Activated B cell treated with CpG ODN at 0.5 μM for 24 hours (primary cell): ENCODE measurements at regions not wholly inside any gene's neighbourhood (a gene's known extent, or its start where the extent isn't known, plus 50 kb on each side); places are given as distances from the start of the nearest gene placed in this dataset.

Experiments used
- ATAC-seq: fragments of 200-7000 bp; cut with Tn5 transposase; one replicate; pipeline ENCODE4 v1.10.0; 2021; ENCODE audit warnings: low read depth, mild to moderate bottlenecking, moderate library complexity
- CTCF ChIA-PET: fragments of 350-600 bp; sonication (Branson Sonifier 250); formaldehyde crosslinking; loops from one replicate; lab custom pipeline; 2021; ENCODE audit warnings: antibody characterized with exemption; lab: Charles Lee
- POLR2A ChIA-PET: fragments of 350-600 bp; sonication (Branson Sonifier 250); formaldehyde crosslinking; loops from one replicate; lab custom pipeline; 2021; ENCODE audit warnings: antibody characterized with exemption; lab: Charles Lee
- DNase-seq: peaks from one replicate; pipeline ENCODE4 v3.0.0; 2022
- H3K27ac Mint-ChIP-seq: one replicate; pipeline ENCODE4 v1.8.0; 2020; ENCODE audit warnings: mixed read lengths
- H3K27me3 Mint-ChIP-seq: one replicate; pipeline ENCODE4 v1.8.0; 2021; ENCODE audit warnings: mixed read lengths
- H3K36me3 Mint-ChIP-seq: one replicate; pipeline ENCODE4 v1.8.0; 2021; ENCODE audit warnings: low read depth, mixed read lengths
- H3K4me1 Mint-ChIP-seq: one replicate; pipeline ENCODE4 v1.8.0; 2021; ENCODE audit warnings: mixed read lengths
- H3K4me3 Mint-ChIP-seq: one replicate; pipeline ENCODE4 v1.8.0; 2020; ENCODE audit warnings: mild to moderate bottlenecking, mixed read lengths
- H3K9me3 Mint-ChIP-seq: one replicate; pipeline ENCODE4 v1.8.0; 2020; ENCODE audit warnings: mixed read lengths
- CTCF ChIP-seq: fragments of 200-600 bp; IDR thresholded peaks from one replicate; pipeline ENCODE4 v1.8.0; 2022; ENCODE audit warnings: antibody characterized with exemption, mild to moderate bottlenecking
- intact Hi-C: fragments of 100-400 bp; cut with micrococcal nuclease; formaldehyde crosslinking; loops from one replicate; pipeline ENCODE4 v1.15.1; 2024

GRCh38 chr2:48888066-48888465 lies 132.5 kb upstream of the LHCGR start:
- intact Hi-C loops = no loop called here
- Mint-ChIP-seq H3K4me3 (no peak overlapping the region), H3K27me3 (no peaks in the 10 kb centered on the region), H3K36me3 (no peaks in the 10 kb centered on the region), H3K9me3 (no peaks in the 10 kb centered on the region), H3K27ac (no peak overlapping the region), H3K4me1 (no peaks in the 10 kb centered on the region)
- CTCF ChIA-PET = no interaction called here
- POLR2A ChIA-PET = no interaction called here
- DNase-seq = no peak
- TF ChIP-seq CTCF = no peak
- ATAC-seq = no peak

DNA sequence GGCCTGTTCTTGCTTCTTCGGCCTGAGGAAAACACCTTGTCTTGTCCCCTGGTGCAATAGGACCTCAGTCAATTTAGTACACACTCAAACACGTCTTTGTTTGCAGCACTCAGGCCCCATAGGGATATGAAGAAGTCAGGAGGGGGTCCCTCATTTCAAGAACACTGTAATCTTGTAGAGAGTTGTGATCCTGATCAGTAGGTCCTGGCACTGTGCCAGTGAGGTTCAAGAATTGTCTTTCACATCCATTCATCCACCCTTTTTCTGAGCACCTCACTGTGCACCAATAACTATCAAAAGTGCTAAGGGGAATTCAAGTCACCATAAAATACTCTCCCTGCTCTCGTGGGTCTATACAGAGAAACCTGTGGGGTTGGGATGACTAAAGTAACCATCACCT lies 131.4 kb upstream of the LHCGR start:
- Mint-ChIP-seq H3K27me3 (no peaks in the 10 kb centered on the region), H3K4me3 (no peak overlapping the region), H3K9me3 (no peaks in the 10 kb centered on the region), H3K27ac (no peak overlapping the region), H3K36me3 (no peaks in the 10 kb centered on the region), H3K4me1 (no peaks in the 10 kb centered on the region)
- no peak for TF ChIP-seq CTCF
- CTCF ChIA-PET = no interaction called here
- POLR2A ChIA-PET = no interaction called here
- DNase-seq = no peak
- intact Hi-C loops = no loop called here
- ATAC-seq = no peak

GRCh38 chr2:48885841-48886240 lies 130.3 kb upstream of the LHCGR start:
- TF ChIP-seq CTCF = no peak
- Mint-ChIP-seq H3K27ac (no peak overlapping the region), H3K4me1 (no peaks in the 10 kb centered on the region), H3K4me3 (no peak overlapping the region), H3K36me3 (no peaks in the 10 kb centered on the region), H3K27me3 (no peaks in the 10 kb centered on the region), H3K9me3 (no peaks in the 10 kb centered on the region)
- no peak for ATAC-seq
- intact Hi-C loops = no loop called here
- ChIA-PET CTCF (no interaction called here), POLR2A (no interaction called here)
- DNase-seq = no peak

GRCh38 chr2:48883661-48884060 lies 128.1 kb upstream of the LHCGR start:
- no peak for DNase-seq
- no peaks in the 10 kb centered on the region for H3K36me3 Mint-ChIP-seq
- no peaks in the 10 kb centered on the region for H3K4me1 Mint-ChIP-seq
- ATAC-seq = no peak
- ChIA-PET CTCF (no interaction called here), POLR2A (no interaction called here)
- TF ChIP-seq CTCF = no peak
- intact Hi-C loops = no loop called here
- no peaks in the 10 kb centered on the region for H3K9me3 Mint-ChIP-seq
- no peaks in the 10 kb centered on the region for H3K27me3 Mint-ChIP-seq
- H3K4me3 Mint-ChIP-seq = no peak overlapping the region
- H3K27ac Mint-ChIP-seq = no peak overlapping the region

DNA sequence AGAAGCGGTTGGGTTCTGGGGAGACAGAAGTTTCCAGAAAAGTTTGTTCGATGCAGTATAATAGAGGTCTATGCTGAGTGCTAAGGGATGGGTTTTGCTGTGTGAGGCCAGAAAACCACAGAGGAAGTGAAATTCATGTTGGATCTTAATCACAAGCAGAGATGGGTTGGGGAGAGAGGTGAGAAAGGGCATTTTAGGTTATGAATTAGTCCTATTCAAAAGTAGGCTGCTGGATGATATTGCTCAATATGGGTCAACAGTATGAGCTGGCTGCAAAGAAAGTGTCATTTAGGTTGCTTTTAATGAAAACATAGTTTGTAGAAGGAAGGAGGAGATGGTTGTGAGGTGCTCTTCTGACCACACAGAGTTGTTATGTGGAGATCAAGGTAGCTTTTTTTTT lies 118.8 kb upstream of the LHCGR start:
- no peak for ATAC-seq
- H3K9me3 Mint-ChIP-seq = no peaks in the 10 kb centered on the region

More for the DNA sequence above, 118.8 kb upstream of the LHCGR start:
- Mint-ChIP-seq H3K36me3 (no peaks in the 10 kb centered on the region), H3K4me3 (no peak overlapping the region), H3K4me1 (no peaks in the 10 kb centered on the region), H3K27ac (no peak overlapping the region), H3K27me3 (peaks cover 1% of the 10 kb centered on the region)
- ChIA-PET POLR2A (no interaction called here), CTCF (no interaction called here)
- DNase-seq = no peak
- no peak for TF ChIP-seq CTCF
- intact Hi-C loops = no loop called here
